ENCODE measurements at regions not wholly inside any gene's neighbourhood (a gene's known extent, or its start where the extent isn't known, plus 50 kb on each side); places are given as distances from the start of the nearest gene placed in this dataset.

GRCh38 chr2:126795656-126796055 is 103.0 kb upstream of the TEX51 start:
- DNase-seq: no peak

GRCh38 chr2:126796931-126797621 is 101.6 kb upstream of the TEX51 start:
- no peak for DNase-seq

DNA sequence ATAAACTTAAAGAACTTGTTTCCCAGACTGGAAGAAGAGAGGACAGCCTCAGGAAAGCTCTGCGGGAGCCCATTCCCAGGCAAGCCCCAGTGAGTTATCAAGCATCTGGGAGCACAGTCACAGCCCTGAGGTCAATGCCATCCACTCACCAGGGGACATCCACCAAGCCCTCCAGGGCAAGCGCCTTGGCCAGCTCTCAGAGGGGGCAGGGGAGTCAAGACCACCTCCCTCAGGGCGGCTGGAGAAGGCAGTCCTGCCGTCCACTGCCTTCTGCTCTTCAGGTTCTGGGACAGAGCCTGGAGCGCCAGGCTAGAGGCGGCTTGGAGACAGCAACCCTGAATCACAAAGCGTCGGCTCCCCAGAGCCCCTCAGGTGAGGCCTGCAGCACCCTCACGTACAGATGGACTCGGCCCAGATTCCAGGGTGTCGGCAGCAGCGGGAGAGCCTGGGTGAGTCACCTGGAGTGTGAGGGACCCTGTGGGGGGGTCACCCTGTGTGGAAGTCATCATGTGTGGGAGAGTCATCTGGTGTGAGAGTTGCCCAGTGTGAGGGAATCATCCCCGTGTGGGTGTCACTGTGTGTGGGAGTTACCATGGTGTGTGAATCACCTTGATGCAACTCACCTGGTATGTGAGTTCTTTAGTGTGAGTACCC is 100.9 kb upstream of the TEX51 start:
- DNase-seq: no peak

GRCh38 chr2:126798276-126799140 is 100.2 kb upstream of the TEX51 start:
- no peak for DNase-seq

DNA sequence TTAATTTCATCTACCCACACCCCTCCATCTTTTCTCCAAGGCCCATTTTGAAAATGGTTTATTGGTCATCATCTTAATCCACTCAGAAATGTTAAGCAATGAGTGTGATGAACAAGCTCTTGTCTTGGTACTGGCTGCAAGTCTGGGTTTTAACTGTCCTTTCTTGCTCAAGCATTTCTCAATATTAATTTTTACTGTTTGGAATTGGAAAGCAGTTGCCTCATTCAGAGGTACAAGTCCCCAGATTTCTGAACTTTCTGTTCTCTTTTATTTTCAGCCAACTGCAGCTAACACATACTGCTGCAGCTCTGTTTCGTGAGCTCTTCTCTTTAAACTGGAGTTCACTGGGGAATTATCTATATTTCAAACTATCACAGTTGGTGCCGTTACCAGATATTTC is 99.4 kb upstream of the TEX51 start:
- no peak for DNase-seq

- DNase-seq: no peak
Observed at GRCh38 chr2:126801473-126801872, 97.2 kb upstream of the TEX51 start.

DNA sequence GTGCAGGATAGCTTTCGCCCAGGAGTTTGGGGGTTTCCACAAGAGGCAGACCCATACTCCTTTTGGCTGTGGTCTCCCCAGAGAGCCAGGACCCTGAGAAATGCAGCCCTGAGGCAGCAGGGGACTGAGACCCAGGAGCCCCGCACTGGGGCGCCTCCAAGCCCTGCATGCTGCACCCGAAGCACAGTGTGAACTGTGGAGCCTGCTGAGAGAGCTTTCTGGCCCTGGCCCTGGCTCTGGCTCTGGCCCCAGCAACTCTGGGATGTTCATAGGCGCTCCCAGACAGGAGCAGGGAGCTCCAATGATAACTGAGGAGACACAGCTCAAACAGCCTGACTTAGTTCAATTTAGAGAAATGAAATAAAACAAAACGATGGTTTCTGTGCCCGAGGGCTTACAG is 96.4 kb upstream of the TEX51 start:
- DNase-seq: no peak

GRCh38 chr2:126802774-126803433 is 95.8 kb upstream of the TEX51 start:
- DNase-seq: no peak

GRCh38 chr2:126803434-126803775 is 95.3 kb upstream of the TEX51 start:
- DNase-seq: no peak

DNA sequence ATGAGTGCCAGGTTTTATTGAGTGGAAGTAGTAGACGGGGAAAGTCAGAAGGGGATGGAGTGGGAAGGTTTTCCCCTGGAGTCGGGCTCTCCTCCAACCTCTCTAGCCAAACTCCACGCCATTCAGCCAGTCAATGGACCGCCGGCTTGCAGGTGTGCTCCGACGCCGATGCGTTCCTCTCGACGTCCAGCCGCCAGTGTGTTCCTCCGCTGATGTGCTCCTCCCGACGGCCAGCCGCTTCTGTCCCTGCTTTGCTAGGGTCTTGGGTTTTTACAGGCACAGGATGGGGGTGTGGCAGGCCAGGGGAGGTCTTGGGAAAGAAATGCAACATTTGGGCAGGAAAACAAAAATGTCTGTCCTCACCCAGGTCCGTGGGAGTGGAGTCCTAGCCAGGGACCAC is 94.3 kb upstream of the TEX51 start:
- DNase-seq: no peak

GRCh38 chr2:126808929-126809328 is 89.8 kb upstream of the TEX51 start:
- no peak for DNase-seq

DNA sequence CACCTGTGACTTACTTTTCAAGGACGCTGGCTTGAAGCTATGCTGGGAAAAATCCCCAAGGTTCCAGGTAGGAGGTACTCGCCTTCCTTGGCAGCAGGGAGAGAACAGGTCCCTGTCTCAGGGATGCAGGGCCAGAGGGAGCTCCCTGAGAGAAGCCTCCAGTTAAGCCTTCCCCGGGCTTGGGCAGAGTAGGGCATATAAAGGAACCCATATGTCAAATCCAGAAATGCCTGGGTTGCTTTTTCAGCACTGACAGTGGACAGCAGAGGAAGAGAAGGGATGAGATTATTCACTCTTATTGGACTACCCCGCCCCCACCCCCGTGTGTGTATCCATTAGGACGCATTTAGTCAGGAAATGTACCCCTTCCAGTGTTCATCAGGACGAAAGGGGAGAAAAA is 89.3 kb upstream of the TEX51 start:
- DNase-seq: no peak

DNA sequence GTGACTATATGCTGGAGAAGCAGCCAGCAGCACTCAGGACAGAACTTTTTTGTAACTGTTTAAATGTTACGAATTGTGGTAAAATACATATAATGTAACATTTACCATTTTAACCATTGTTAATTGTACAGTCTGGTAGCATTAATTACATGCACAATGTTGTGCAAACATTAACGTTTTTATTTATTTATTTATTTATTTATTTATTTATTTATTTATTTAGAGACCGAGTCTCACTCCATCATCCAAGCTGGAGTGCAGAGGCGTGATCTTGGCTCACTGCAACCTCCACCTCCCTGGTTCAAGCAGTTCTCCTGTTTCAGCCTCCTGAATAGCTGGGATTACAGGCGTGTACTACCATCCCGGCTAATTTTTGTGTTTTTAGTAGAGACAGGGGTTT is 88.7 kb upstream of the TEX51 start:
- no peak for DNase-seq

DNA sequence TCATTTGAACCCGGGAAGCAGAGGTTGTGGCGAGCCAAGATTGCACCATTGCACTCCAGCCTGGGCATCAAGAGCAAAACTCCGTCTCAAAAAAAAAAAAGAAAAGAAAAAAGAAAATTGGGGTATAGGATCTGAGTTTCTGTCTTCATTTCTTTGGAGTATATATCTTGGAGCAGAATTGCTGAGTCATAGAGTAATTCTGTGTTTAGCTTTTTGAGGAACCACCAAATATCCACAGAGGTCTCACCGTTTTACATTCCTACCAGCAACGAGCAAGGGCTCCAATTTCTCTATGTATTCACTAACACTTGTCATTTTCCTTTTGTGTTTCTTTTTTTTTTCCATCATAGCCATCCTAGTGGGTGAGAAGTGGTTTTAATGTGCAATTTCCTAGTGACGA is 87.6 kb upstream of the TEX51 start:
- DNase-seq: no peak

DNA sequence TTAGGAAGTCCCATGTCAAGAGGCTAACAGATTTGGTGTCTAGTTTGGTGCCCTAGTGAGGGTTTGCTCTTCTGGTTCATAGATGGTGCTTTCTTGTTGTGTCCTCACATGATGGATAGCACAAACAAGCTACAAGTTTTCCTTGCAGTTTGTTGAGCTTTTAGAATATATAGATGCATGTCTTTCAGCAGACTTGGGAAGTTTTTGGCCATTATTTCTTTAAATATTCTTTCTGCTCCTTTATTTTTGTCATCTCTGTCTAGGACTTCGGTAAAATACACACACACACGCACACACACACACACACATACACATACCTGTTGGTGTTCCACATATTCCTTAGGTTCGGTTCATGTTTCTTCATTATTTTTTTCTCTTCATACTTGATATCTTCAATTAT is 81.5 kb upstream of the TEX51 start:
- DNase-seq: no peak

GRCh38 chr2:126822115-126822514 is 76.6 kb upstream of the TEX51 start:
- no peak for DNase-seq

GRCh38 chr2:126822921-126823320 is 75.8 kb upstream of the TEX51 start:
- DNase-seq: no peak

DNA sequence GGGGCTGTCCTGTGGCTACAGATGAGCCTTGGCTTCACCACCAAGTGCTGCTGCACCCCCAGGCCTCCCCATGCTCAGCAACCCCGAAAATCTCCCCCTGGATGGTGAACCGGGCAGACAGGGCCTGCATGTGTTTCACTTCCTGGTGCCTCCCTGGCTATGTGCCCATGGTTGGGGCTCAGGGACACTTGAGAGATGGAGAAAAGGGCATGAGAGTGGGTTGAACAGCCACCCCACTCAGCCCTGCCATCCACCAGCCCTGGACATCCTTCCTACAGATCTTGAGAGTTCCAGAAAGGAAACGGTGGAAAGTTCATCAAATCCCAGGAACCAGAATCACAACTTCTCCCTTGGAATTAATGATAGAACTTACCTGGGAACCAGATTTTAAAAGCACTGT is 74.7 kb upstream of the TEX51 start:
- no peak for DNase-seq

DNA sequence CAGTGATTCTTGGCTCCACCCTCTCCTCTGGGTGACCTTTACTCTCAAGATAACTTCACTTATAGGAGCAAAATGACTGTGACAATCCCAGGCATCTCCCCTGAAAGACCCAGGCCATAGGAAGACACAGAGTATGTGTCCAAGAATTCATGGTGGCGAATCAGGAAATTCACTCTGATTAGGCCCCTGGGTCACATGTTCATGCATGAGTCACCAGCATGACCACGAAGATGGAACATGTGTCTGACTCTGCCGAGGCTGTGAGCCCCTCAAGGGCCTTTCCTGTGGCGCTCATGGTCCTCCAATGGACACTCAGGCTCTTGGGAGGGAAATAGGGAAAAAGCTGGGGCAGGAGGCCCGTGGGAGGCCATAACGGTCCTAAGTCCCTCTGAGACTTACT is 74.0 kb upstream of the TEX51 start:
- no peak for DNase-seq

DNA sequence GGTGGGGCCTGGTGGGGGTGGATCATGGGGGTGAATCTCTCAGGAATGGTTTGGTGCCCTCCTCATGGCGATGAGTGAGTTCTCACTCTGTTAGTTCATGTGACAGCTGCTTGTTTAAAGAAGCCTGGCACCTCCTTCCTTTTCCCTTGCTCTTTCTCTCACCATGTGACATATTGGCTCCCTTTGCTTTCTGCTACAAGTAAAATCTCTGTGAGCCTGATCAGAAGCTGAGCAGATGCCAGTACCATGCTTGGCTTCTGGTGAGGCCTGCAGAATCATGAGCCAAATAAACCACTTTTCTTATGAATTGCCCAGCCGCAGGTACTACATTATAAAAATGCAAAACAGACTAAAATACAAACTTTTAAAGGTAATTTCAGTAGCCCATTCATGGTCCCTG is 73.4 kb upstream of the TEX51 start:
- no peak for DNase-seq

DNA sequence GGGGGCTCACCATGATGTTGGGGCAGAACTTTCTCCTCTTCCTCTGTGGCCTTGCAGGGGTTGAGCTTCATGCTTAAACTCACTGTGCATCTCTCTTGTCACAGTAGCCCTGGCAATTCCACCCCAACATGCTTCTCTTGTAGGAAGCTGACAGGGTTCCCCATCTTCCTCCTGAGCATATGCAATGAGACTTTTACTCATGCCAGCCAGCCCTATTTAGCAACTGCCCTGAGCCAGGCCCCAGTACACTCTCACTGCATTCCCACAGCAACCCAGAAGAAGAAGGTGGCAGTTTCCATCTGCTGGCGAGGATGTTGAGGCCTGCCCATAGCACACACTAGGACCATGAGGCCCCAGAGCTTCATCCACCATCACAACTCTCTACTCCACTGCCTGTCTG is 72.2 kb upstream of the TEX51 start:
- no peak for DNase-seq

- no peak for DNase-seq
Observed at GRCh38 chr2:126827371-126827770, 71.3 kb upstream of the TEX51 start.

DNA sequence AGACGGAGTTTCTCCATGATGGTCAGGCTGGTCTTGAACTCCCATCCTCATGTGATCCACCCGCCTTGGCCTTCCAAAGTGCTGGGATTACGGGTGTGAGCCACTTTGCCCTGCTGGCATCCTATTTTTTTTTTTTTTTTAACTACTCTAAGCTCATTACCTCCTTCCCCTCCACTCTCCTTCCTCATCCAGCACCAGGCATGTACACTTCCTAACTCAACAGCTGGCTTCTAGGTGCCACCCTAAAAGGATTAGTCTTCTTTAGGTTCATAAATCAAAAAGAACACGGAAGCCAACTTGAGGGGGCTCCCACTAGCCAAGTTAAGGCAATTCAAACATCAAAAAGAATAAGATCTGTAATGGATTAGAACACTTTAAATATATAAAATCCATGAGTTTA is 70.6 kb upstream of the TEX51 start:
- DNase-seq: no peak

DNA sequence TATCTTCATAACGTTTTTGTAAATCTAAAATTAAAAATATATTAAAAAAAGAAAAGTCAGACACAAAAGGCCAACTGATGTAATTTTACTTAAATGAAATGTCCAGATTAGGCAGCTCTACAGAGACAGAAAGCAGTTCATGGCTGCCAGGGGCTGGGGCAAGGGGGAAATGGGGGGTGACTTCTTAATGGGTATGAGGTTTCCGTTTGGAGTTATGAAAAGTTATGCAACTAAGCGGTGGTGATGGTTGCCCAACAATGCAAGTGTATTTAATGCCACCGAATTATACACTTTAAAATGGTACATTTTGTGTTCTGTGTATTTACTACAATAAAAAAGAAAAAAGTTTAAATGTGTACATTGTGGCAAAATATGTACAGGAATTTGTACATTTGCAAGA is 70.2 kb upstream of the TEX51 start:
- DNase-seq: no peak
